ENCODE measurements at regions not wholly inside any gene's neighbourhood (a gene's known extent, or its start where the extent isn't known, plus 50 kb on each side); places are given as distances from the start of the nearest gene placed in this dataset.

DNA sequence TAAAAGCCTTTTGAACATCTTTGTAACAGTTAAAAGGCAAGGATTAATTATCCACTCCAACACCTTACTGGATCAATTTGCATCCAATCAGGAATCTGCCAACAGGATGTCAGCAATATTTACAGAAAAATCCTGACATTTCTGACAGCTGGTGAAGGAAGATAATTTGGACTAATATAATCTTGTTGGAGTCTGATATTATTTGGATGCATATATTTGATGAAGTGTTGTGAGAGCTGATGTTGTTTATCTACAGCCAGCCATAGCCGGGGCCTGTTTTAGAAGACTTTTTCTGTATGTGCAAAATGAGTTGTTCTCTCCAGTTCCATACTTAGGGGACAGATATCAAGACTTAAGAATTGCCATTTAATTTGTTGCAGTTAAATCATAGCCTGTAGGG is 91.1 kb downstream of the GPR37 start:
- TF ChIP-seq, protein P1, sequence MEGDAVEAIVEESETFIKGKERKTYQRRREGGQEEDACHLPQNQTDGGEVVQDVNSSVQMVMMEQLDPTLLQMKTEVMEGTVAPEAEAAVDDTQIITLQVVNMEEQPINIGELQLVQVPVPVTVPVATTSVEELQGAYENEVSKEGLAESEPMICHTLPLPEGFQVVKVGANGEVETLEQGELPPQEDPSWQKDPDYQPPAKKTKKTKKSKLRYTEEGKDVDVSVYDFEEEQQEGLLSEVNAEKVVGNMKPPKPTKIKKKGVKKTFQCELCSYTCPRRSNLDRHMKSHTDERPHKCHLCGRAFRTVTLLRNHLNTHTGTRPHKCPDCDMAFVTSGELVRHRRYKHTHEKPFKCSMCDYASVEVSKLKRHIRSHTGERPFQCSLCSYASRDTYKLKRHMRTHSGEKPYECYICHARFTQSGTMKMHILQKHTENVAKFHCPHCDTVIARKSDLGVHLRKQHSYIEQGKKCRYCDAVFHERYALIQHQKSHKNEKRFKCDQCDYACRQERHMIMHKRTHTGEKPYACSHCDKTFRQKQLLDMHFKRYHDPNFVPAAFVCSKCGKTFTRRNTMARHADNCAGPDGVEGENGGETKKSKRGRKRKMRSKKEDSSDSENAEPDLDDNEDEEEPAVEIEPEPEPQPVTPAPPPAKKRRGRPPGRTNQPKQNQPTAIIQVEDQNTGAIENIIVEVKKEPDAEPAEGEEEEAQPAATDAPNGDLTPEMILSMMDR (IDR thresholded peaks at IDR 0.05): no peak
- TF ChIP-seq POLR2A (IDR thresholded peaks at IDR 0.05): no peak

Data from sigmoid colon (tissue), 3 donors.